RCC 7860 (cell line): ENCODE measurements at regions not wholly inside any gene's neighbourhood (a gene's known extent, or its start where the extent isn't known, plus 50 kb on each side); places are given as distances from the start of the nearest gene placed in this dataset.
A peak's percentile ranks its signal among the peaks of the same experiment; 100 is the strongest.
"Not testable (repeated sequence)": the region's sequence is repeated elsewhere in the genome, so short reads cannot be mapped to it uniquely, and the experiment has no call there.

ENCODE experiments used
- DNase-seq: peaks from one replicate; pipeline ENCODE4 v3.0.0-alpha.2; 2015; ENCODE audit warnings: low spot score
- FAIRE-seq: peaks from 2 replicates; lab custom pipeline; 2012; peaks lifted over from hg19 to GRCh38; lab: Jason Lieb, UNC

DNA sequence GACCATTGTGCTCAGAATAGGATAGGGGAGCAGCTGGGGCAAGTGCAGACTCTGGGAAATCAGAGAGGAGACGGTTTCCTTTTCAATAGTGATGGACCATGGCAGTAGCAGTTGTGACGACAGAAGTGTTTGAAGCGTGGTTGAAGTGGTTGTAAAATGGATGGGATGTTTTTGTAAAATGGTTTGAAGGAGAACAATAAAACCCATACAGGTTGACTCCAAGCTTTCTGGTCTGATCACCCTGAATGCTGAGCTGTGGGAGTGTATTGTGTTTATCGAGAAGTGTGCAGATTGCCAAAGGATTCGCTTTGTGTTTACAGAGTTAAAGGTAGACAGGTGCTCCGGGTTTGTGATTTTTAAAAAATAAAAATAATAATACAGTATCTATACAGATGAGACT lies 255.2 kb upstream of the SULF2 start:
- FAIRE-seq = no peak
- no peak for DNase-seq

DNA sequence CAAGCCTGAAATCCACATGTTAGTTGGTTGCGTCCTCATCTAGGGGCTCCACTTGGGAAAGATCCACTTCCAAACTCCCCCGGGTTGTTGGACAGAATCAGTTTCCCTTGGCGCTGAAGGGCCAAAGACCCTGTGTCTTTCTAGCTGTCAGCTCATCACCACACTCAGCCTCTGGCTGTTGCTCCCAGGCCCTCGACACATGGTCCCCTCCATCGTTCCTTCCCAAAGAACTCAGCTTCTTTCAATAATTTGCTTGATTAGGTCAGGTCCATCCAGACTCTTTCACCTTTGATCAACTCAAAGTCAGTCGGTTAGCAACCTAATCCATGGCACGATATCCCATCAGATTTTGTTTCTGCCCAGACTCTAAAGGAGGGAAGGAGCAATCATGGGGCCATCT lies 254.8 kb upstream of the SULF2 start:
- DNase-seq = no peak
- no peak for FAIRE-seq

DNA sequence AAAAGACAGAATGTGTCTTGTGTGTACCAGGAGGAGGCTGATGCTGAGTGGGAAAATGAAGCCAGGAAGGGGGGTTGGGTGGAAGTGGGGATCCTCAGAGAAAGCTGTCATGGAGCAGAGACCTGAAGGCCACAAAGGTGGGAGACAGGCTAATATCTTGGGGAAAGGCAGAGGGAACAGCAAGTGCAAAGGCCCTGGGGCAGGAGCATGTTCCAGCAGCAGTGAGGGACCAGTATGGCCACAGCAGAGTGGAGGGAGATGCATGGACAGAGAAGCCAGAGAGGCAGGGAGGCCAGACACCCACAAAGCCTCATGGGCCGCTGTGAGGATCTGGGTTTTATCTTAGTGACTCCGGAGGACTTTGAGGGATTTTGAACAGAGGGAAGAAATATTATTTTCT lies 254.2 kb upstream of the SULF2 start:
- FAIRE-seq (no peak), DNase-seq (no peak)

DNA sequence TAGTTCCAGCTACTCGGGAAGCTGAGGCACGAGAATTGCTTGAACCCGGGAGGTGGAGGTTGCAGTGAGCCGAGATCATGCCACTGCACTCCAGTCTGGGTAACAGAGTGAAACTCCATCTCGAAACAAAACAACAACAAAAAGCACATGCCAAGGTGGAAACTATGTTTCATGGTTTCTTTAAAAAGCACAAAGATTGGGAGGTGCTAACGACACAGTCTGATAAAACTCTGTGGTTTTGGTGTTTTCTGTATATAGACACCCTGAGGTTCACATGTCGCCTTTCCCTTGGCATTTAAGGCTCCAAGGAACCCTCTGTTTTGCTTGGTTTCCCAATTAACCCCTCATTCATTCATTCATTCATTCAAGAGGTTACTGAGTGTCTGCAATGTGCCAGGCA lies 253.4 kb upstream of the SULF2 start:
- FAIRE-seq (no peak), DNase-seq (no peak)

DNA sequence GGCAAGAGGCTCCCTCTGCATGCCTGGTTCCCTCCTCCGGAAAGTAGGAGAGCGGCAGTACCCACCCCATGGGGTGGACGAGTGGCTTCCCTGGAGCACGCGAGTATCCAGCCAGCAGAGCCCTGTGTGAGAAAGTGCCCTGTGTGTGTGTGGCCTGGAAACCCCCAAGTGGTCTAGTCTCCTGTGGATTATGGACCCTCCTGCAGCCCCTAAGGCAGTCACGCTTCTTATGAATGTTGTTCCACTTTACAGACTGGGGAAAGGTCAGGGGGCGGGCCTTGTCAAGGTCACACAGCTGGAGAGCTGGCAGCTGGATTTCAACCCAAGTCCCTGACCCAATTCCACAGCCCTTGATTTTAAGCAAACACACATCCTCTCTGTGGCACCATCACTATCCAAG lies 252.5 kb upstream of the SULF2 start:
- FAIRE-seq, DNase-seq: not testable (repeated sequence)

DNA sequence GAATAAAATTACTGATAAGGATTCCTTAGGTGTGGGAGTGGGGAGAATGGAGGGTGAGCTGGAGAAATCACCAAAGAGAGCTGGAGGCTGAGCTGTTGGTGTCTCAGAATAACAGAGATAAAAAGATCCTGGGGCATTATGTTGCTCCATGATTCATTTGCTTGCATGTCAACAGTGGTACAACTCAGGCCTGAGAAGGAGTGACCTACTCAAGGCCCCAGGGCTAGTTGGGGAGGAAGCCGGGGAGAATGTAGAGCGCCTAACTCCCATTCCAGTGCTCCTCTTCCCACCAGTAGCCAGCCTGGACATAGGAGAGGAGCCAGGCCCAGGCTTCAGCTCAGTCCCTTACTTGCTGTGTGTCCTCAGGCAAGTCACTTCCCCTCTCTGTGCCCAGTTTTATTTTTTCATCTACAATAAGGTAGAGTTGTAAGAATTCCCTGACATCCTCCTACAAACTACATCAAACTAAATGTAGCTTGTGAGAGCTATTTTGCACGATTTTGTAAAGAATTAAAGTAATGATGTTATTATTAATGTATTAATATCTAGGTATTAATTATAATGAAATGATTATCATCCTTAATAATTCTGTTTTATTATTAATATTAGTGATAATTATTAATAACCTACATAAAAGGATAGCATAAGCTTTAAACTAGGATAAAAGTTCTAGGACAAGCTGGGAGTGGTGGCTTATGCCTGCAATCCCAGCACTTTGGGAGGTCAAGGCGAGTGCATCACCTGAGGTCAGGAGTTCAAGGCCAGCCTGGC lies 250.9 kb upstream of the SULF2 start:
- DNase-seq (no peak), FAIRE-seq (no peak)

DNA sequence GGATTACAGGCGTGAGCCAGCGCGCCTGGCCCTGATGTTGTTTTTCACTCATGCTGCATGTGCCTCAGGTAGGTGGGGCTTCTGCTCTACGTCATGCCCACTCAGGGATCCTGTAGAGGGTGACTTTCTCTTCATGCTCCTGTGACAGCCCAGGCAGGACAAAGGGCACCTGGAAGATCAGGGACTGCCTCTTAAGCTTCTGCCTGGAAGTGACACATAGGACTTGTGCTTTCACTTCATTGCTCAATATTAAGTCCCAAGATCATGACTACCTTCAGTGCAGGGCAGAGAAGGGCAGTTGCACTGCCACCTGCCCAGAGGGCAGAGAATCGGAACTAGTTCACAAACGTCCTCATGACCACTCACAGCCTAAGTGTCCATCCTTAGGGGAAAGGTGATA lies 249.5 kb upstream of the SULF2 start:
- no peak for FAIRE-seq
- DNase-seq = no peak

DNA sequence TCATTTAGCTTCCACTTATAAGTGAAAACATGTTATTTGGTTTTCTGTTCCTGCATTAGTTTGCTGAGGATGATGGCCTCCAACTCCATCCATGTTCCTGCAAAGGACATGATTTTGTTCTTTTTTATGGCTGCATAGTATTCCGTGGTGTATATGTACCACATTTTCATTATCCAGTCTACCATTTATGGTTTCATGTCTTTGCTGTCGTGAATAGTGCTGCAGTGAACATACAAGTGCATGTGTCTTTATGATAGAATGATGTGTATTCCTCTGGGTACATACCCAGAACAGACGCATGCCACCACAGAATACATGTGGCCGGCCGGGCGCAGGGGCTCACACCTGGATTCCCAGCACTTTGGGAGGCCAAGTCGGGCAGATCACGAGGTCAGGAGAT lies 247.7 kb upstream of the SULF2 start:
- DNase-seq, FAIRE-seq: not testable (repeated sequence)

DNA sequence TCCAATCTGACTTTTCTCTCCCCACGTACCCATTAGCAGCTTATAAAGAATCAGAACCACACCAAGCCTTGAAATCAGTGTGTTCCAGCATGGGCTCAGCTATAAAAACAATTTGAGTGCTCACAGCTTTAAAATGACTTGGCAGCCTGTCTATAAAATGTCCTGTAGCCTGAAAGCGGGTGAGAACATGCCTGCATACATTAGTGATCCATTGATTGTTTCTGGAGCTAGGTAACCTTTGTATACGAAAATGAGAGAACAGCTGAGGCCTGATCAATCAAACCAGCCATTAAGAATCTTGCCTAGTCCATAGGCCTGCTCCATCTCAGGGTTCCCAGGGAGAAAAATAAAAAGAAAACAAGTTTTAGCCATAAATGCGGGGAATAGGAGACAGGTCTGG lies 245.8 kb upstream of the SULF2 start:
- no peak for FAIRE-seq
- DNase-seq = no peak

DNA sequence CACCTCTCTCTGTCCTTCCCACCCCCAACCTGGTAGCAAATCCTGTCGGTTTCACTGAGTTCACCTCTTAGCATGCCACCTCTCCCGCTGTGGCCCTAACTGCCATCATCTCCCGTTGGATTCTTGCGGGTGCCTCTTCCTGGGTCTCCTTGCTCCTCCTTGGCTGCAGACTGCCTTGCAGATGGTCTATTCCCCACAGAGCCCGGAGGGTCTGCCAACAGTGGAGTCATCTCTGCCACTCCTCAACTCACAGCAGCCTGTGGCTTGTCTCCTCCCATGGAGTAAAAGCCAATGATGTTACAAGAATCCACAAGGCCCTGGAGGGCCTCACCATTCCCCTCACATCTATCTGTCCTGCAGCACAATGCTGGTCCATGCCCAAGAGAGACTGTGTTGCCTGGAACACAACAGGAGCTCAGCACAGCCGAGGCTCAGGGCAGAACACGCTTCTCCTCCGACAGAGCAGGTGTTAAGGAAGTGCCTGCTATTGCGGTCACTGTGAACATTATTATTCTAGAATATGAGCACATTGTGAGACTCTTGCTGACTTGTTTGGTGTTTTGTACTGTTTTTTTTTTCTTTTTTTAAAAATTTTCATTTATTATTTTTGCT lies 241.8 kb upstream of the SULF2 start:
- no peak for FAIRE-seq
- DNase-seq = no peak

DNA sequence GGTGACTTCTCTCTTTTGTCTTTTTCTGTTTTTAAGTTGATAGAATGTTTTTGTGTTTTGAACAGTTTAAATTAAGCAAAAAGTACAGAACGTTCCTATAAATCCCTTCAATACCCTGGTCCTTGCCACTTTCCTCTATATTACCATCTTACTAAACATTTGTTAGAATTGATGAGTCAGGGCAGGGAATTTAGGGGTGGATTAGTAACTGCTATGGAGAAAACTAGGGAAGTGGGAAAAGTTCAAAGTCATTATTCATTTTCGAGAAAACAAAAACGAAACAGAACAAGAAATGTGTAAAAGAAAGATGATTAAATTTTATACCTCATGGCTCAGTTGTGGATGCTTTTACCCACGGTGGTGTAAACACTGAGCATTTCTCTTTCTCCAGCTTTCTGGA lies 240.4 kb upstream of the SULF2 start:
- FAIRE-seq = peak; percentile 85
- peak; percentile 55 for DNase-seq

DNA sequence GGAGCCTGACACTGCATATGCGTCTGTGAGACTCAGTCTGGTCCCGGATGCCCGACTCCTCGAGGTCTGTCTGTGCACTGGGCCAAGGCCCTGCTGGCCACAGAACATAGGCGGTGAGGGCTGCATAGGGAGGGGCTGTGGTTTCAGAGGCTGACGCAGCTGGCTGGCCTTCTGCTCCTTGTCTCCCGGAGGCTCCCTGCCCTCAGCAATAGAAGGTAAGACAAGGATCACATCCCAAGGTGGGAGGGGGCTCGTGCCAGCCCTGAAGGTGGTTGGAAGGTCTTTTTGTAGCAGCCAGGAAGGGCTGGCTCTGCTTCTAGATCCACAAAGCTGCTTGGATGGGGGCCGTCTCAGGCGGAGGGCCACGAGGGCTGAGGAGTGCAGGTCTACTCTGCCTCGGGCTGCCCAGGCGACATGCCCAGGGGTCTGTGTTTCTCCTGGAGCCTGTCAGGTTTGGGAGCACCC lies 239.8 kb upstream of the SULF2 start:
- peak; percentile 86 for FAIRE-seq

DNA sequence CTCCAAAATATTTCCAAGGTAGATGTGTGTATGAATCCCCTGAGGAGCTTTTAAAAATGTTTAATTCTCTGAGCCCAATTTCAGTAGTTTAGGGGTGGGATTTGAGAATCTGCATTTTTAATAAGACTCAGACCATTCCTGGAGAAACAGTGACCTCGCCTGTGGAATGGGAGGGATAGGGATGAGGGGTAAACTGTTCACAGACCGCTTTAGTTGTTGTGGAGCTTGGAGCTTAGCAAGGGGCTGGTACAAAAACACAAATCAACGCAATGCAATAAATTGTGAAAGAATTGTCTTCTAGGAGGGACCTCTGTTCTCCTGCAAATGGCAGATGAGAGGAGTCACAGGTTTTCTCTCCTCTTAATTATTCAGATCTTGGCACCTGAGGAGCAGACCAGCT lies 239.3 kb upstream of the SULF2 start:
- FAIRE-seq (no peak), DNase-seq (no peak)

More for the DNA sequence above, 239.8 kb upstream of the SULF2 start:
- DNase-seq = peak; percentile 79

DNA sequence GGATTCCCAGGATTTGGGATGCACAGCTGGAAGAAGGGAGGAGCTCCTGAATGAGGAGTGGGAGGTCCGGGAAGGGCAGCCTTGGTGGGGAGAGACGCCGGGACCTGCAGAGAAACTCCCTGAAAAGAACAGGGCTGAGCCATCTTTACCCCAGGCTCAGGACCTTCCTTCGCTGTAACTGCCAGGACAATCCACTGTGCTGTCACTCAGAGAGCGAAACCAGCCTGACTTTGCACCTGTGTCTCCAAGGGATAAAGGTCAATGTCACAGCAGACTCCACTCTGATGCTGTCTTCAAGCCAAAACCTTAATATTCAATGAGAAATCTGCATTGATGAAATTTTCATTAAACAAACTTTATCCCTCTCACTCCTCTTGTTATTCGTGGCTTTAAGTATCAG lies 235.4 kb upstream of the SULF2 start:
- FAIRE-seq, DNase-seq: not testable (repeated sequence)

DNA sequence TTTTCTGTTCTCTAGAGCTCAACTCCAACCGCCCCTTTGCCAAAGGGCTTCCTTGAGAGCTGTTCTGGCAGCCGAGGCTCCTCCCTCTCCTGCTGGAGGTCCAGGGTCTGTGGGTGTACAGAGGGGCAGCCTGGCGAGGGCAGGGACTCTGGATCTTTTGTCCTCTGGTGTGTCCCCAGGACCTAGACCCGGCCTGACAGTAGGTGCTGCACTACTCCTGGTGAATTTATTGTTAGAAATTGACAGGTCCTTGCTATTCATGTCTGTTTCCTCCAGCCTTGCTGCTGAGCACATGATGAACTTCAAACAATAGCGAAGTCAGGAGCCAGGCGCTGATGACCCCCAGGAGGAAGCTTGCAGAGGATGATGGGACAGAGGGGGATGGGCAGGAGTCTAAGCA lies 234.7 kb upstream of the SULF2 start:
- FAIRE-seq = no peak
- DNase-seq = no peak

DNA sequence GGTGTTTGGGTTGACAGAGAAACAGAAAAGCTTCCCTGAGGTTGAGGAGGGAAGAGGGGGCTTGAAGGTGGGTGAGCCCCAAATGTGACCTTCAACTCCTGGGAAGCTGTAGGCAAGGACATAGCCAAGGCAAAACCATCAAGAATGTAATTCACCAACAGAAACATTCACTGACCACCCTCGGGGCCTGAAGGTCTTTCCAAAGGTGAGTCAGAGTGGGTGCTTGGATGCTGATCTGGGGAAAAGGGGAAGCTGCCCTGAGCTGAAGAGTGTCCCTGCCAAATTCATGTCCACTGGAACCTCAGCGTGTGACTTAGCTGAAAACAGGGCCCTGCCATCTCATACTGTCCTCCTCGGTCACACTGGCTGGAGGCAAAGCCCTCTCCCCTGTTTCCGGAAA lies 234.2 kb upstream of the SULF2 start:
- FAIRE-seq (no peak), DNase-seq (no peak)

DNA sequence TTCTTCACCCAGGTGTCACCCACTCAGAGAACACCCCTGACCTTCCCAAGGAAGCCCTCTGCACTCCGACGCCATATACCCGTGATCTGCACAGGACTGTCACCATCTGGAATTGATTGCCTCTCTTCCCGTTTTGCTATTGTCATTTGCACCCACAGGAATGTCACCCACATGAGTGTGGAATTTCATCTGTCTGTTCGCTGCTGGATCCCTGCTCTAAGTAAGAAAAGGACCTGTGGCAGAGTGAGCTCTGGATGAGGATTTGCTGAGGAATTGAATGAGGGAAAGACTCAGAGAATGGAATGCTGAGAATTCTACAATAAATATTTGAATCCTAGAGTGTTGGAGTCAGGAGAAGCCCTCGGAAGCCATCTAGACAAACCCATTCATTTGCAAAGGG lies 233.6 kb upstream of the SULF2 start:
- DNase-seq, FAIRE-seq: not testable (repeated sequence)

DNA sequence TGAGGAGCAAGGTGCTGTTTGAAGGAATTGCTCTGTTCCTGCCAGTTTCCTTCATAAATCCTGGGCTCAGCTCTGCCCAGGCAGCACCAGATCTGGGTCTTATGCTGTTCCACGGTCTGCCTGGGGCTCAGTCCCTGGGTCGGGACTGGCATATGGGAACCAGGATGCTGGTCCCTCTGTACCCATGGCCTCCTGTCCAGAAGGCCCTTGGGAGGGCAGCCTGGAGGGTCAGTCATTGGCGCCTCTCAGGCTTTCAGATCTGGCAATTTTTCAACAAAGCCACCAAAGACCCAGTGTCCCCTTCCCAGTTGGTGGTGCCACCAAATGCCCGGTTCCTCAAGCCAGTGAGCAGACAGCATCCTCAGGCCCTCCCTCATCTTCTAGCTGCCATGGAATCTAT lies 232.7 kb upstream of the SULF2 start:
- FAIRE-seq = no peak
- no peak for DNase-seq

DNA sequence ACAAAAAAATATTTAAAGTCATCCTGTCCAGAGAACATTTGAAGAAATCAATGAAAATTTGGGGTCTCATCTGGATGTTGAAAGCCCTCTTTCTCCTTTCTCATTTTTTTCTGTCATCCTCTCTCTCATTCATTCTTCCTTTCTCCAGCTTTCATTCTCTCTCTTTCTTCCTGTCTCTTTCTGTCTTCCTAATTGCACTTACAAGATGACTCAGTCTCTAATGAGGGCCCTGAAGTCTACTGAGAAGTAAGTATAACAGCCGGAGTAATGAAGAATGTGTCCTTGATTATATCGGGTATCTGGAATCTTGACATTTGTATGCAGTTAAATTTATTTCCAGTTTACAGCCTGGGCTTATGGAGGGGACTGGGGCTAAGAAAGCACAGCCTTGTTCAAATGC lies 232.2 kb upstream of the SULF2 start:
- no peak for FAIRE-seq

DNA sequence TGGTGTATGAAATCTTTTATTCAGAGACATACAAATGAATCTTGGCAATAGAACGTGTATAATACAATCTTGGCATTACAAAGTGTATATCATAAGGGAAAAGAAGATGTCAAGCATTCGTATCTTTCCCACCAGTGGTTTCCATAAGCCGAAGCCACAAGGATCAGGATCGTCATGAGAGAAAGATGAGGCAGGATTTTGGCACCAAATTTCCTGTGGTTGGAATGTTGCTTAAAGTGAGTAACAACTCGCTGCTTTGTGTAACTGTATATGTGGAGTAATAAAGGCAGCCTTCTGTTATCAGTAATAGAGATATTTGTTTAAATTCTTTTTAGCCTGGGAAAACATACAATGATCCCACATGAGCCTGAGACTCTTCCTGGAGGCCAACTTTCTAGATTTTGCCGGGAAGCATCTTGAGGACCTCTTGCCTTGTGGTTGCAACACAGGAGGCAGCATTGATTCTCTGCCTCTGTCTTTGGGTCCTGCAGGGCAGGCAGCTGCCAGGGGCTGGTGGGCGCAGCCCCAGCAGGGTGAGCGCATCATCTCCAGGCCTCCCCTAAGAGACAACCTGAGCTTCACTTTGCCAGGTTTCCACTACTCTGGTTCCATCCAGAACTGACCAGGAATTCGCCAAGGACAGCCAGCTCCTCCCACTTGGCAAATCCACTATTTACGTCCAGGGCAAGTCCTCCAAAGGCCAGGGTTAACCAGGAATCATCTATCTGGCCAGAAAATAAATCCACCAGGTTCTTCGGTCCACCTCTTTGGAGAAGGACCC lies 230.9 kb upstream of the SULF2 start:
- no peak for DNase-seq
- no peak for FAIRE-seq

More for the DNA sequence above, 232.2 kb upstream of the SULF2 start:
- DNase-seq = no peak

DNA sequence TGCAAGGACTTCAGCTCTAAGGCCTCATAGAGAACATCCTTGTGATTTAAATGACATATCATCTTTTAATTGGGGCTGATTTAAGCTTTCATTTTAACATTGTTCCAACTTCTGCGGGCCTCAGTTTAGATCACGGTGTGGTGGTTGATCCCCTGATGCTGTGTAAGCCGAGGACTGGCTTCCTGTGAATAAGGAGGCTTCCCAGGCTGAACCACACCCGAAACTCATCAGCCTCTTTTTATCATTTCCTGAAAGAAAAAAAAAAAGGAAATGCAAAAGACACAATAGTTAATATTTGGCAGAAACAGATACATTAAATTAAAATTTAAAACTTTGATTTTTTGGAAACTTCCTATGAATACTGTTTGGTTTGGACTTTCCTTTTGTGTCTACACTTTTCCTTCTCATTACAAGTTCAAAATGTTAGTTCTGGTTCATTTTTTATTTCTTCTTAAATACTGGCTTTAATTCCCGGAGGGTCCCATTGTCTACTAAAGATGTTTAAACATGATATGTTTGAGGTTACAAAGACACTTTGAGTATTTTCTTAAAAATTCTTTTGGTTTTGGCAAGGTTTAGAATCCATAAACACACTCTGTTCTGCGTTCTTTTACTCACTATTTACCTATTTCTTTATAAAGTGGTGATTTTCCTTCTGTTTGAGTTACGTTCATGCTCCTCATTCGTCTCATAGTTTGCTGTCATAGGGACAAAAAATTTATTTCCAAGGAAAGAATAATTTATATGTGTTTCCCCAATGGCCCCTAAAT lies 230.0 kb upstream of the SULF2 start:
- DNase-seq (no peak), FAIRE-seq (no peak)
